ENCODE measurements at regions not wholly inside any gene's neighbourhood (a gene's known extent, or its start where the extent isn't known, plus 50 kb on each side); places are given as distances from the start of the nearest gene placed in this dataset.

- Histone ChIP-seq H3K4me2 (ENCODE audit: low read length) (no peak overlapping the region), H3K27me3 (ENCODE audit: insufficient read depth, low read depth, low read length) (no peaks in the 10 kb centered on the region), H3K4me3 (ENCODE audit: low read length) (no peak overlapping the region), H3K9ac (ENCODE audit: low read length) (no peak overlapping the region), H3K27ac (ENCODE audit: low read length) (no peak overlapping the region), H3K79me2 (replicated peaks; ENCODE audit: insufficient read depth, low read length) (no peaks in the 10 kb centered on the region), H3K36me3 (ENCODE audit: insufficient read depth, low read length) (no peaks in the 10 kb centered on the region), H4K20me1 (ENCODE audit: insufficient read depth) (no peaks in the 10 kb centered on the region), H3K9me2 (ENCODE audit: insufficient read depth, low read length) (no peaks in the 10 kb centered on the region), H3F3A (ENCODE audit: insufficient read depth, low read length, poor library complexity, severe bottlenecking) (no peaks in the 10 kb centered on the region), H2AFZ (ENCODE audit: low read depth, low read length) (no peak overlapping the region), H3K9me3 (ENCODE audit: low read length) (no peaks in the 10 kb centered on the region)
- no peak for TF ChIP-seq REST (IDR thresholded peaks at IDR 0.05; ENCODE audit: borderline replicate concordance)
- TF ChIP-seq EZH2 (IDR thresholded peaks at IDR 0.05; ENCODE audit: borderline replicate concordance, insufficient read depth, low read length, poor library complexity, severe bottlenecking), result no peak
- TF ChIP-seq POLR2AphosphoS5 (IDR thresholded peaks at IDR 0.05), result no peak
- no peak for TF ChIP-seq CTCF (IDR thresholded peaks at IDR 0.05; ENCODE audit: poor library complexity, severe bottlenecking)
Observed at GRCh38 chr15:39198044-39199000, 382.6 kb upstream of the THBS1 start.

GRCh38 chr15:39199076-39199475 is 381.8 kb upstream of the THBS1 start:
- H3K4me2 ChIP-seq (ENCODE audit: low read length), result no peak overlapping the region
- no peaks in the 10 kb centered on the region for H3F3A ChIP-seq (ENCODE audit: insufficient read depth, low read length, poor library complexity, severe bottlenecking)
- H3K9me3 ChIP-seq (ENCODE audit: low read length), result no peaks in the 10 kb centered on the region
- H3K27ac ChIP-seq (ENCODE audit: low read length), result no peak overlapping the region
- H3K9ac ChIP-seq (ENCODE audit: low read length), result no peak overlapping the region
- H3K9me2 ChIP-seq (ENCODE audit: insufficient read depth, low read length), result no peaks in the 10 kb centered on the region
- no peaks in the 10 kb centered on the region for H3K36me3 ChIP-seq (ENCODE audit: insufficient read depth, low read length)
- no peaks in the 10 kb centered on the region for H4K20me1 ChIP-seq (ENCODE audit: insufficient read depth)
- H2AFZ ChIP-seq (ENCODE audit: low read depth, low read length), result no peak overlapping the region
- H3K4me3 ChIP-seq (ENCODE audit: low read length), result no peak overlapping the region
- no peaks in the 10 kb centered on the region for H3K79me2 ChIP-seq (replicated peaks; ENCODE audit: insufficient read depth, low read length)
- TF ChIP-seq CTCF (IDR thresholded peaks at IDR 0.05; ENCODE audit: poor library complexity, severe bottlenecking) (no peak), EZH2 (IDR thresholded peaks at IDR 0.05; ENCODE audit: borderline replicate concordance, insufficient read depth, low read length, poor library complexity, severe bottlenecking) (no peak), REST (IDR thresholded peaks at IDR 0.05; ENCODE audit: borderline replicate concordance) (no peak), EP300 (conservative IDR thresholded peaks at IDR 0.05; ENCODE audit: poor library complexity, severe bottlenecking) (no peak), POLR2AphosphoS5 (IDR thresholded peaks at IDR 0.05) (no peak), TAF1 (IDR thresholded peaks at IDR 0.05; ENCODE audit: low read depth) (no peak), MXI1 (conservative IDR thresholded peaks at IDR 0.05; ENCODE audit: poor library complexity, severe bottlenecking) (no peak), RAD21 (conservative IDR thresholded peaks at IDR 0.05) (no peak), SMC3 (conservative IDR thresholded peaks at IDR 0.05; ENCODE audit: poor library complexity) (no peak)
- H3K27me3 ChIP-seq (ENCODE audit: insufficient read depth, low read depth, low read length), result no peaks in the 10 kb centered on the region
